SK-N-SH (cell line): ENCODE measurements at regions not wholly inside any gene's neighbourhood (a gene's known extent, or its start where the extent isn't known, plus 50 kb on each side); places are given as distances from the start of the nearest gene placed in this dataset.
"Not testable (repeated sequence)": the region's sequence is repeated elsewhere in the genome, so short reads cannot be mapped to it uniquely, and the experiment has no call there.

ENCODE experiments used
- CTCF ChIA-PET: fragments of 300-600, 350-600 bp; formaldehyde crosslinking; extraction: SDS; loops from one replicate; lab custom pipeline; 2021; lab: Yijun Ruan, JAX
- POLR2A ChIA-PET: fragments of 350-600 bp; sonication (Branson Sonifier 250); formaldehyde crosslinking; extraction: SDS; loops from one replicate; lab custom pipeline; 2020; ENCODE audit warnings: antibody characterized with exemption, inconsistent platforms; lab: Yijun Ruan, JAX
- DNase-seq: peaks from one replicate; pipeline ENCODE4 v3.0.0; 2012
- H2AFZ ChIP-seq: fragments of 200-600 bp; sonication (generic); 2 replicates; pipeline ENCODE4 v1.8.1; 2016; ENCODE audit warnings: antibody characterized with exemption, mild to moderate bottlenecking, low read depth
- H3F3A ChIP-seq: fragments of 200-600 bp; sonication (generic); replicated peaks from 2 replicates; pipeline ENCODE3; 2016; ENCODE audit warnings: antibody characterized with exemption, mild to moderate bottlenecking; ENCODE audit not compliant: insufficient read depth
- H3K27ac ChIP-seq, 2 experiments: fragments of 200-500 bp in 1 of 2; fragments of 200-600 bp in 1 of 2; sonication (Bioruptor generic) in 1 of 2; sonication (generic), shearing (Covaris generic) in 1 of 2; 2 replicates each; pipeline versions ENCODE4 v1.5.1 to v1.6.1; 2014 to 2016; ENCODE audit warnings: low read depth in 2 of 2, inconsistent platforms in 1 of 2, low read length in 1 of 2, mild to moderate bottlenecking in 1 of 2, mixed read lengths in 1 of 2
- H3K27me3 ChIP-seq: fragments of 200-600 bp; sonication (generic), shearing (Covaris generic); 2 replicates; pipeline ENCODE4 v1.6.1; 2016; ENCODE audit warnings: mixed run types; ENCODE audit not compliant: insufficient read depth
- H3K36me3 ChIP-seq, 2 experiments: fragments of 200-500 bp in 1 of 2; fragments of 200-600 bp in 1 of 2; sonication (Bioruptor generic) in 1 of 2; sonication (generic) in 1 of 2; replicated peaks in 1 of 2; 2 replicates each; pipeline versions ENCODE3 to v1.5.1; 2014 to 2016; ENCODE audit warnings: low read length in 1 of 2, mild to moderate bottlenecking in 1 of 2; ENCODE audit not compliant: insufficient read depth in 2 of 2, control insufficient read depth in 1 of 2
- H3K4me1 ChIP-seq, 2 experiments: fragments of 200-500 bp in 1 of 2; fragments of 200-600 bp in 1 of 2; sonication (Bioruptor generic) in 1 of 2; sonication (generic), shearing (Covaris generic) in 1 of 2; 2 replicates each; pipeline versions ENCODE4 v1.5.1 to v1.6.1; 2014 to 2016; ENCODE audit warnings: low read depth in 1 of 2, low read length in 1 of 2, mixed run types in 1 of 2; ENCODE audit not compliant: insufficient read depth in 2 of 2, control insufficient read depth in 1 of 2
- H3K4me2 ChIP-seq: fragments of 200-600 bp; sonication (generic), shearing (Covaris generic); 2 replicates; pipeline ENCODE4 v1.6.1; 2017; ENCODE audit warnings: mixed run types
- H3K4me3 ChIP-seq, 2 experiments: fragments of 200-500 bp in 1 of 2; fragments of 200-600 bp in 1 of 2; sonication (Bioruptor generic) in 1 of 2; sonication (generic), shearing (Covaris generic) in 1 of 2; 2 replicates each; pipeline versions ENCODE4 v1.5.1 to v1.8.1; 2014 to 2016; ENCODE audit warnings: low read depth in 2 of 2, inconsistent platforms in 1 of 2, low read length in 1 of 2, mild to moderate bottlenecking in 1 of 2, mixed read lengths in 1 of 2, moderate library complexity in 1 of 2
- H3K79me2 ChIP-seq: fragments of 200-600 bp; sonication (generic); 2 replicates; pipeline ENCODE4 v1.8.1; 2017; ENCODE audit warnings: mild to moderate bottlenecking; ENCODE audit not compliant: insufficient read depth
- H3K9ac ChIP-seq: fragments of 200-600 bp; sonication (generic); 2 replicates; pipeline ENCODE4 v1.6.1; 2017; ENCODE audit warnings: mixed run types
- H3K9me2 ChIP-seq: fragments of 200-600 bp; sonication (generic); 2 replicates; pipeline ENCODE4 v1.6.1; 2017; ENCODE audit warnings: mixed run types
- H3K9me3 ChIP-seq: fragments of 200-600 bp; sonication (generic); 2 replicates; pipeline ENCODE4 v1.6.1; 2017; ENCODE audit warnings: mixed run types, mild to moderate bottlenecking, moderate library complexity
- H4K20me1 ChIP-seq: fragments of 200-600 bp; sonication (generic); 2 replicates; pipeline ENCODE4 v1.6.1; 2017; ENCODE audit warnings: mild to moderate bottlenecking, mixed run types; ENCODE audit not compliant: insufficient read depth
- EZH2phosphoT487 ChIP-seq: fragments of 200-600 bp; sonication (generic); IDR thresholded peaks from 2 replicates; pipeline ENCODE4 v1.6.1; 2017; ENCODE audit warnings: low read depth, mixed run types, mild to moderate bottlenecking, antibody characterized with exemption, moderate library complexity, borderline replicate concordance
- FOXJ3 ChIP-seq: sonication (generic); formaldehyde crosslinking; IDR thresholded peaks from 2 replicates; pipeline ENCODE4 v1.5.1; 2020; ENCODE audit warnings: mild to moderate bottlenecking, missing genetic modification reagents
- GABPA ChIP-seq: IDR thresholded peaks from 2 replicates; pipeline ENCODE4 v1.4.0; 2012; ENCODE audit warnings: low read depth, mild to moderate bottlenecking
- GATA2 ChIP-seq: sonication (generic); formaldehyde crosslinking; IDR thresholded peaks from 2 replicates; pipeline ENCODE4 v1.5.0; 2020; ENCODE audit warnings: mild to moderate bottlenecking, missing genetic modification reagents
- JUND ChIP-seq: IDR thresholded peaks from 2 replicates; pipeline ENCODE4 v1.4.0; 2012
- MXI1 ChIP-seq: IDR thresholded peaks from 2 replicates; pipeline ENCODE4 v1.6.1; 2012; ENCODE audit warnings: mild to moderate bottlenecking, low read depth, low read length, improper control_type of control experiment
- NFIC ChIP-seq: IDR thresholded peaks from 2 replicates; pipeline ENCODE4 v1.4.0; 2012; ENCODE audit warnings: borderline replicate concordance
- NRF1 ChIP-seq: IDR thresholded peaks from 2 replicates; pipeline ENCODE4 v1.6.1; 2012; ENCODE audit warnings: low read depth, mild to moderate bottlenecking, low read length
- RAD21 ChIP-seq: IDR thresholded peaks from 2 replicates; pipeline ENCODE4 v1.6.1; 2012; ENCODE audit warnings: mild to moderate bottlenecking, low read length
- RFX5 ChIP-seq: IDR thresholded peaks from 2 replicates; pipeline ENCODE4 v1.6.1; 2012; ENCODE audit warnings: mild to moderate bottlenecking, improper control_type of control experiment, low read length
- RXRA ChIP-seq: IDR thresholded peaks from 2 replicates; pipeline ENCODE4 v1.4.0; 2012; ENCODE audit warnings: low read depth, mild to moderate bottlenecking, borderline replicate concordance
- TCF12 ChIP-seq: IDR thresholded peaks from 2 replicates; pipeline ENCODE4 v1.4.0; 2012
- TEAD4 ChIP-seq: IDR thresholded peaks from 2 replicates; pipeline ENCODE4 v1.4.0; 2012; ENCODE audit warnings: mild to moderate bottlenecking, borderline replicate concordance; ENCODE audit not compliant: insufficient read depth
- ZBTB33 ChIP-seq: IDR thresholded peaks from 2 replicates; pipeline ENCODE4 v1.4.0; 2012; ENCODE audit warnings: low read depth, borderline replicate concordance
- WGBS: methylation state at CpG from one replicate; pipeline ENCODE4 v1.1.6; 2017; ENCODE audit warnings: low lambda C conversion rate; 5-methylcytosine and 5-hydroxymethylcytosine counted together
- TF ChIP-seq, protein P1 (sequence below): IDR thresholded peaks from 2 replicates; pipeline ENCODE4 v1.4.0; 2012; ENCODE audit warnings: low read depth
- TF ChIP-seq, protein P2 (sequence below): IDR thresholded peaks from 2 replicates; pipeline ENCODE4 v1.4.0; 2012; ENCODE audit warnings: low read depth, borderline replicate concordance
- TF ChIP-seq, protein P3 (sequence below): IDR thresholded peaks from 2 replicates; pipeline ENCODE4; 2012

DNA sequence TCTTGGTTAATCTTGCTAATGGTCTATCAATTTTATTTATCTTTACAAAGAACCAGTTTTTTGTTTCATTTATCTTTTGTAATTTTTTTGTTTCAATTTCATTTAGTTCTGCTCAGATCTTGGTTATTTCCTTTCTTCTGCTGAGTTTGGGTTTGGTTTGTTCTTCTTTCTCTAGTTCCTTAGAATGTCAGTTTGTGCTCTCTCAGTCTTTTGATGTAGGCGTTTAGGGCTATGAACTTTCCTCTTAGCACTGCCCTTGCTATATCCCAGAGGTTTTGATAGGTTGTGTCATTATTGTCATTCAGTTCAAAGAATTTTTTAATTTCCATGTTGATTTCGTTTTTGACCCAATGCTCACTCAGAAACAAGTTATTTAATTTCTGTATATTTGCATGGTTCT lies 97.1 kb upstream of the CHST15 start:
- H3K27ac ChIP-seq, H3K27me3 ChIP-seq, H3F3A ChIP-seq, H3K9me3 ChIP-seq, H3K4me1 ChIP-seq, H3K9ac ChIP-seq, POLR2A ChIA-PET, H2AFZ ChIP-seq, H3K4me2 ChIP-seq, H3K36me3 ChIP-seq, CTCF ChIA-PET, H3K79me2 ChIP-seq, H4K20me1 ChIP-seq, H3K4me3 ChIP-seq, DNase-seq, H3K9me2 ChIP-seq: not testable (repeated sequence)
- 21% methylated on average over 2 of the region's 2 CpGs for WGBS

DNA sequence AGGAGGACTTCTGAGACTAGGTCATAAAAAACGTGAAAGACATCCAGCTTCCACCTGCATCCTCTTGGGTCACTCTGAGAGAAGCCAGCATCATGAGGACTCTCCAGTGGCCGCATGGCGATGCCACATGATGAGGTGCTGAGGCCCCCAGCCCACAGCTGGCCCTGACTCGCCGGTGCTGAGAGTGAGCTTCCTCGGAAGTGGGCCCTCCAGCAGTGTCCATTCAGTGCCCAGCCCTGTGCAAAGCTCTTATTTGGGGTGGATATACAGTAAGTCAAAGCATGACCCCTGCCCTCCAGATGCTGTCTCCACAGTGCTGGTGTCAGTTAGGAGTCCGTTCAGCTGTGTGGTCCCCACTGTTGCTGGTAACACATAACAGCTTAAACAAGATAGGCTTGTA lies 93.6 kb upstream of the CHST15 start:
- H3K36me3 ChIP-seq, result no peaks in the 10 kb centered on the region
- CTCF ChIA-PET, result interaction anchor here (0.6 to 2.2 kb wide), 2 partner anchors 170 to 192 kb away, joined by 3 to 10 read pairs; no protein-coding TSS in a partner anchor
- H3K4me1 ChIP-seq, result no peaks in the 10 kb centered on the region
- 13% methylated on average over 2 of the region's 7 CpGs for WGBS
- no peak overlapping the region for H2AFZ ChIP-seq
- TF ChIP-seq, protein P1, sequence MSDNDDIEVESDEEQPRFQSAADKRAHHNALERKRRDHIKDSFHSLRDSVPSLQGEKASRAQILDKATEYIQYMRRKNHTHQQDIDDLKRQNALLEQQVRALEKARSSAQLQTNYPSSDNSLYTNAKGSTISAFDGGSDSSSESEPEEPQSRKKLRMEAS, result no peak
- TF ChIP-seq FOXJ3 (CRISPR knock-in tag) (no peak), ZBTB33 (no peak), MXI1 (no peak), TEAD4 (no peak), RFX5 (no peak), RXRA (no peak), EZH2phosphoT487 (no peak), NRF1 (no peak), NFIC (no peak), JUND (no peak), RAD21 (no peak), GABPA (no peak), TCF12 (no peak), GATA2 (CRISPR knock-in tag) (no peak)
- TF ChIP-seq, protein P2, sequence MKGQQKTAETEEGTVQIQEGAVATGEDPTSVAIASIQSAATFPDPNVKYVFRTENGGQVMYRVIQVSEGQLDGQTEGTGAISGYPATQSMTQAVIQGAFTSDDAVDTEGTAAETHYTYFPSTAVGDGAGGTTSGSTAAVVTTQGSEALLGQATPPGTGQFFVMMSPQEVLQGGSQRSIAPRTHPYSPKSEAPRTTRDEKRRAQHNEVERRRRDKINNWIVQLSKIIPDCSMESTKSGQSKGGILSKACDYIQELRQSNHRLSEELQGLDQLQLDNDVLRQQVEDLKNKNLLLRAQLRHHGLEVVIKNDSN, result no peak
- TF ChIP-seq, protein P3, sequence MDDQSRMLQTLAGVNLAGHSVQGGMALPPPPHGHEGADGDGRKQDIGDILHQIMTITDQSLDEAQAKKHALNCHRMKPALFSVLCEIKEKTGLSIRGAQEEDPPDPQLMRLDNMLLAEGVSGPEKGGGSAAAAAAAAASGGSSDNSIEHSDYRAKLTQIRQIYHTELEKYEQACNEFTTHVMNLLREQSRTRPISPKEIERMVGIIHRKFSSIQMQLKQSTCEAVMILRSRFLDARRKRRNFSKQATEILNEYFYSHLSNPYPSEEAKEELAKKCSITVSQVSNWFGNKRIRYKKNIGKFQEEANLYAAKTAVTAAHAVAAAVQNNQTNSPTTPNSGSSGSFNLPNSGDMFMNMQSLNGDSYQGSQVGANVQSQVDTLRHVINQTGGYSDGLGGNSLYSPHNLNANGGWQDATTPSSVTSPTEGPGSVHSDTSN, result no peak
- no peaks in the 10 kb centered on the region for H3F3A ChIP-seq
- H3K27me3 ChIP-seq, result no peaks in the 10 kb centered on the region
- no peaks in the 10 kb centered on the region for H3K9me2 ChIP-seq
- POLR2A ChIA-PET, result no interaction called here
- H3K9ac ChIP-seq, result no peak overlapping the region
- no peak overlapping the region for H3K27ac ChIP-seq
- no peaks in the 10 kb centered on the region for H4K20me1 ChIP-seq
- DNase-seq, result no peak
- H3K4me2 ChIP-seq, result no peak overlapping the region
- H3K9me3 ChIP-seq, result no peaks in the 10 kb centered on the region
- H3K79me2 ChIP-seq, result no peaks in the 10 kb centered on the region
- H3K4me3 ChIP-seq, result no peak overlapping the region
